Neural cell (in vitro differentiated cells): ENCODE measurements at regions not wholly inside any gene's neighbourhood (a gene's known extent, or its start where the extent isn't known, plus 50 kb on each side); places are given as distances from the start of the nearest gene placed in this dataset.

Source experiments
- CTCF ChIP-seq: fragments of 450-650 bp; IDR thresholded peaks from 2 replicates; pipeline ENCODE4 v1.5.1; 2014; ENCODE audit warnings: antibody characterized with exemption, mild to moderate bottlenecking, moderate library complexity; ENCODE audit not compliant: poor library complexity, severe bottlenecking
- POLR2AphosphoS5 ChIP-seq: IDR thresholded peaks from 2 replicates; pipeline ENCODE4 v1.6.1; 2012
- REST ChIP-seq: IDR thresholded peaks from 2 replicates; pipeline ENCODE4 v1.6.1; 2012; ENCODE audit warnings: borderline replicate concordance
- TAF1 ChIP-seq: IDR thresholded peaks from 2 replicates; pipeline ENCODE4 v1.6.1; 2012; ENCODE audit warnings: low read depth

DNA sequence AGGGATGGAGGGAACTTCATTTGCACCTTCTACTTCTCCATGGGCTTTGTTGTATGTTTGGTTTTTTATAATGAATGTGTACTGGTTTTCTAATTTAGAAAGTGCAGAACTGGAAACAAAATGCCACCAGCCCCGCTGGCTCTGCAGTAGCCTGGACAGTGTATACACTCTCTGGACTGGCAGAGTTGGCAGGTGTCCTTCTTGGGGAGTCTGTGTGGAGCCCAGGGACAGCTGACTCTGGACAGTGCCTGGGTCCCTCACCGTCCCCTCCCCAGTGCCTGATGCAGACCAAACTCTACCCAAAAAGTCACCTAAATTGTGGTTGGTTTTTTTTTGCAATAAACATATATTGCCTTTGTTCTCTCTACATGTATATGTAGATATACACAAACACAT, 91.0 kb downstream of the SLC2A10 start:
- no peak for TF ChIP-seq CTCF
- no peak for TF ChIP-seq REST
- no peak for TF ChIP-seq TAF1
- no peak for TF ChIP-seq POLR2AphosphoS5
